ENCODE measurements at regions not wholly inside any gene's neighbourhood (a gene's known extent, or its start where the extent isn't known, plus 50 kb on each side); places are given as distances from the start of the nearest gene placed in this dataset.

- no peak for ATAC-seq (ENCODE audit: low read depth)
- POLR2A ChIA-PET: no interaction called here
Observed at GRCh38 chr5:57862471-57862911, 379.9 kb upstream of the ACTBL2 start.

GRCh38 chr5:57859626-57860025 lies 377.0 kb upstream of the ACTBL2 start:
- H3K9me3 Mint-ChIP-seq (ENCODE audit: insufficient read depth): no peaks in the 10 kb centered on the region
- ChIA-PET POLR2A (no interaction called here), CTCF (no interaction called here)
- Histone ChIP-seq H3K4me1 (ENCODE audit: control insufficient read depth in 2 of 2, insufficient read depth in 2 of 2, low read length in 2 of 2) (no peaks in the 10 kb centered on the region), H3K9me3 (ENCODE audit: control extremely low read depth in 1 of 3, control insufficient read depth in 2 of 3, insufficient read depth in 1 of 3, low read length in 2 of 3) (no peaks in the 10 kb centered on the region), H3K4me2 (replicated peaks; ENCODE audit: low read depth, low read length, poor library complexity, severe bottlenecking) (no peak overlapping the region), H3K27me3 (replicated peaks in 1 of 4; ENCODE audit: control extremely low read depth in 1 of 4, control insufficient read depth in 3 of 4, insufficient read depth in 4 of 4, low read length in 3 of 4) (no peaks in the 10 kb centered on the region), H3K79me2 (ENCODE audit: control insufficient read depth, insufficient read depth, low read length) (no peaks in the 10 kb centered on the region), H4K20me1 (ENCODE audit: control insufficient read depth, insufficient read depth, low read length, poor library complexity, severe bottlenecking) (no peaks in the 10 kb centered on the region), H3K4me3 (ENCODE audit: control extremely low read depth in 1 of 5, extremely low read depth in 1 of 5, insufficient read depth in 1 of 5, low read depth in 2 of 5, low read length in 4 of 5) (no peak overlapping the region), H2AFZ (ENCODE audit: insufficient read depth, low read depth, low read length, poor library complexity, severe bottlenecking) (no peak overlapping the region), H3K36me3 (replicated peaks in 1 of 2; ENCODE audit: control extremely low read depth in 1 of 2, control insufficient read depth in 1 of 2, extremely low read depth in 1 of 2, insufficient read depth in 2 of 2, low read length in 1 of 2) (no peaks in the 10 kb centered on the region), H3K27ac (ENCODE audit: low read length in 2 of 2) (no peak overlapping the region), H3K9ac (ENCODE audit: low read length) (no peak overlapping the region)
- no peak overlapping the region for H3K4me3 Mint-ChIP-seq
- TF ChIP-seq EZH2 (IDR thresholded peaks at IDR 0.05; ENCODE audit: borderline replicate concordance, insufficient read depth, low read depth, low read length, poor library complexity, severe bottlenecking): no peak
- TF ChIP-seq CTCF (IDR thresholded peaks at IDR 0.05): no peak
- WGBS (ENCODE audit: insufficient coverage): 100% methylated on average over 2 of the region's 3 CpGs
- H3K27me3 Mint-ChIP-seq: no peaks in the 10 kb centered on the region
- DNase-seq (no peak), ATAC-seq (ENCODE audit: low read depth) (no peak)
- H3K27ac Mint-ChIP-seq: no peak overlapping the region
- intact Hi-C loops (cut with micrococcal nuclease): no loop called here
- H3K4me1 Mint-ChIP-seq: no peaks in the 10 kb centered on the region

More at GRCh38 chr5:57862471-57862911, 379.9 kb upstream of the ACTBL2 start:
- H3K4me2 ChIP-seq (replicated peaks; ENCODE audit: low read depth, low read length, poor library complexity, severe bottlenecking): no peak overlapping the region
- CTCF ChIA-PET: no interaction called here
- H3K27me3 ChIP-seq (replicated peaks in 1 of 4; ENCODE audit: control extremely low read depth in 1 of 4, control insufficient read depth in 3 of 4, insufficient read depth in 4 of 4, low read length in 3 of 4): no peaks in the 10 kb centered on the region
- intact Hi-C loops (cut with micrococcal nuclease): no loop called here
- 88% methylated on average over 5 of the region's 5 CpGs for WGBS (ENCODE audit: insufficient coverage)
- Mint-ChIP-seq H3K27ac (no peak overlapping the region), H3K9me3 (ENCODE audit: insufficient read depth) (no peaks in the 10 kb centered on the region), H3K4me1 (no peaks in the 10 kb centered on the region), H3K27me3 (no peaks in the 10 kb centered on the region), H3K4me3 (no peak overlapping the region)
- H2AFZ ChIP-seq (ENCODE audit: insufficient read depth, low read depth, low read length, poor library complexity, severe bottlenecking): no peak overlapping the region
- no peak overlapping the region for H3K4me3 ChIP-seq (ENCODE audit: control extremely low read depth in 1 of 5, extremely low read depth in 1 of 5, insufficient read depth in 1 of 5, low read depth in 2 of 5, low read length in 4 of 5)
- DNase-seq: no peak
- H3K4me1 ChIP-seq (ENCODE audit: control insufficient read depth in 2 of 2, insufficient read depth in 2 of 2, low read length in 2 of 2): no peaks in the 10 kb centered on the region
- H3K9ac ChIP-seq (ENCODE audit: low read length): no peak overlapping the region
- TF ChIP-seq CTCF (IDR thresholded peaks at IDR 0.05) (no peak), EZH2 (IDR thresholded peaks at IDR 0.05; ENCODE audit: borderline replicate concordance, insufficient read depth, low read depth, low read length, poor library complexity, severe bottlenecking) (no peak)
- H3K36me3 ChIP-seq (replicated peaks in 1 of 2; ENCODE audit: control extremely low read depth in 1 of 2, control insufficient read depth in 1 of 2, extremely low read depth in 1 of 2, insufficient read depth in 2 of 2, low read length in 1 of 2): no peaks in the 10 kb centered on the region
- no peaks in the 10 kb centered on the region for H3K9me3 ChIP-seq (ENCODE audit: control extremely low read depth in 1 of 3, control insufficient read depth in 2 of 3, insufficient read depth in 1 of 3, low read length in 2 of 3)
- no peak overlapping the region for H3K27ac ChIP-seq (ENCODE audit: low read length in 2 of 2)
- H3K79me2 ChIP-seq (ENCODE audit: control insufficient read depth, insufficient read depth, low read length): no peaks in the 10 kb centered on the region
- no peaks in the 10 kb centered on the region for H4K20me1 ChIP-seq (ENCODE audit: control insufficient read depth, insufficient read depth, low read length, poor library complexity, severe bottlenecking)
